OCI-LY1 (cell line): ENCODE measurements at regions not wholly inside any gene's neighbourhood (a gene's known extent, or its start where the extent isn't known, plus 50 kb on each side); places are given as distances from the start of the nearest gene placed in this dataset.

ENCODE experiments used
- H2AFZ ChIP-seq: fragments of 200-600 bp; sonication (generic), shearing (Covaris generic); 2 replicates; pipeline ENCODE4 v1.6.0; 2014; ENCODE audit warnings: antibody characterized with exemption, mild to moderate bottlenecking, low read length
- H3F3A ChIP-seq: fragments of 200-600 bp; sonication (generic), shearing (Covaris generic); 2 replicates; pipeline ENCODE4 v1.6.0; 2014; ENCODE audit warnings: mild to moderate bottlenecking, antibody characterized with exemption, low read length, moderate library complexity; ENCODE audit not compliant: insufficient read depth
- H3K27ac ChIP-seq: fragments of 200-600 bp; sonication (generic); 2 replicates; pipeline ENCODE4 v1.5.1; 2014; ENCODE audit warnings: low read length, mixed run types, mild to moderate bottlenecking, low read depth; ENCODE audit not compliant: poor library complexity, severe bottlenecking
- H3K27me3 ChIP-seq: fragments of 200-600 bp; sonication (generic); 2 replicates; pipeline ENCODE4 v1.6.0; 2014; ENCODE audit warnings: antibody characterized with exemption, mild to moderate bottlenecking, low read length, moderate library complexity; ENCODE audit not compliant: insufficient read depth
- H3K36me3 ChIP-seq: fragments of 200-600 bp; sonication (generic); 2 replicates; pipeline ENCODE4 v1.6.1; 2014; ENCODE audit warnings: mild to moderate bottlenecking, antibody characterized with exemption, low read length, moderate library complexity, mixed read lengths; ENCODE audit not compliant: insufficient read depth
- H3K4me1 ChIP-seq: fragments of 200-600 bp; sonication (generic); 2 replicates; pipeline ENCODE4 v1.5.1; 2014; ENCODE audit warnings: mild to moderate bottlenecking, low read length, moderate library complexity; ENCODE audit not compliant: insufficient read depth, severe bottlenecking
- H3K4me2 ChIP-seq: fragments of 200-600 bp; sonication (generic), shearing (Covaris generic); 2 replicates; pipeline ENCODE4 v1.6.1; 2014; ENCODE audit warnings: low read length
- H3K4me3 ChIP-seq: fragments of 200-600 bp; sonication (generic); 2 replicates; pipeline ENCODE4 v1.5.1; 2014; ENCODE audit warnings: low read length, low read depth, mild to moderate bottlenecking, mixed read lengths; ENCODE audit not compliant: poor library complexity, severe bottlenecking
- H3K79me2 ChIP-seq: fragments of 200-600 bp; shearing (Covaris generic); 2 replicates; pipeline ENCODE4 v1.6.1; 2016; ENCODE audit warnings: mixed run types, low read length, mixed read lengths; ENCODE audit not compliant: insufficient read depth
- H3K9ac ChIP-seq: fragments of 200-600 bp; sonication (generic), shearing (Covaris generic); 2 replicates; pipeline ENCODE4 v1.6.1; 2014; ENCODE audit warnings: mild to moderate bottlenecking, low read length, mixed read lengths
- H3K9me2 ChIP-seq: fragments of 200-600 bp; sonication (generic), shearing (Covaris generic); 2 replicates; pipeline ENCODE4 v1.6.1; 2014; ENCODE audit warnings: low read depth, mild to moderate bottlenecking, low read length, mixed read lengths
- H3K9me3 ChIP-seq: fragments of 200-600 bp; shearing (Covaris generic); 2 replicates; pipeline ENCODE4 v1.6.1; 2014; ENCODE audit warnings: low read length, mixed read lengths
- H4K20me1 ChIP-seq: fragments of 200-600 bp; sonication (generic), shearing (Covaris generic); 2 replicates; pipeline ENCODE4 v1.6.0; 2016; ENCODE audit warnings: mild to moderate bottlenecking, low read length; ENCODE audit not compliant: insufficient read depth
- CTCF ChIP-seq: fragments of 200-600 bp; sonication (generic), shearing (Covaris generic); IDR thresholded peaks from 2 replicates; pipeline ENCODE4 v1.5.1; 2017; ENCODE audit warnings: mild to moderate bottlenecking, antibody characterized with exemption, low read length, moderate library complexity, mixed read lengths
- EZH2 ChIP-seq: fragments of 200-600 bp; sonication (generic), shearing (Covaris generic); IDR thresholded peaks from 2 replicates; pipeline ENCODE4 v1.8.0; 2017; ENCODE audit warnings: borderline replicate concordance, mixed run types, mild to moderate bottlenecking, antibody characterized with exemption, low read length, moderate library complexity, mixed read lengths

GRCh38 chr1:181349512-181349911 is 133.8 kb upstream of the CACNA1E start:
- no peak for TF ChIP-seq EZH2
- TF ChIP-seq CTCF: no peak
- H3K9ac ChIP-seq: no peak overlapping the region
- no peak overlapping the region for H3K27ac ChIP-seq
- no peak overlapping the region for H2AFZ ChIP-seq
- H3K9me2 ChIP-seq: no peaks in the 10 kb centered on the region
- no peak overlapping the region for H3K4me2 ChIP-seq
- H3F3A ChIP-seq: no peaks in the 10 kb centered on the region
- H3K27me3 ChIP-seq: peaks cover 5% of the 10 kb centered on the region; the same call in 1 of the 2 replicates
- no peaks in the 10 kb centered on the region for H3K36me3 ChIP-seq
- H4K20me1 ChIP-seq: no peaks in the 10 kb centered on the region
- H3K9me3 ChIP-seq: no peaks in the 10 kb centered on the region
- H3K4me1 ChIP-seq: no peaks in the 10 kb centered on the region
- no peak overlapping the region for H3K4me3 ChIP-seq
- no peaks in the 10 kb centered on the region for H3K79me2 ChIP-seq

- Histone ChIP-seq H2AFZ (no peak overlapping the region), H3K27me3 (peaks cover 5% of the 10 kb centered on the region; the same call in 1 of the 2 replicates), H3F3A (no peaks in the 10 kb centered on the region)
These were observed 133.2 kb upstream of the CACNA1E start for GRCh38 chr1:181350131-181350530.

GRCh38 chr1:181351740-181352139 is 131.6 kb upstream of the CACNA1E start:
- Histone ChIP-seq H3K4me2 (no peak overlapping the region), H3K27me3 (peaks cover 5% of the 10 kb centered on the region; the same call in 1 of the 2 replicates), H3K4me3 (no peak overlapping the region), H2AFZ (no peak overlapping the region), H3K9me2 (no peaks in the 10 kb centered on the region), H3K79me2 (no peaks in the 10 kb centered on the region), H3K9me3 (no peaks in the 10 kb centered on the region), H3F3A (no peaks in the 10 kb centered on the region), H3K27ac (no peak overlapping the region), H3K9ac (no peak overlapping the region), H3K4me1 (no peaks in the 10 kb centered on the region), H3K36me3 (no peaks in the 10 kb centered on the region), H4K20me1 (no peaks in the 10 kb centered on the region)
- TF ChIP-seq CTCF (no peak), EZH2 (no peak)

More at GRCh38 chr1:181350131-181350530, 133.2 kb upstream of the CACNA1E start:
- H3K9ac ChIP-seq: no peak overlapping the region
- no peaks in the 10 kb centered on the region for H3K36me3 ChIP-seq
- H3K9me2 ChIP-seq: no peaks in the 10 kb centered on the region
- no peaks in the 10 kb centered on the region for H3K79me2 ChIP-seq
- H3K27ac ChIP-seq: no peak overlapping the region
- H3K4me2 ChIP-seq: no peak overlapping the region
- H3K4me1 ChIP-seq: no peaks in the 10 kb centered on the region
- H4K20me1 ChIP-seq: no peaks in the 10 kb centered on the region
- no peak for TF ChIP-seq EZH2
- H3K9me3 ChIP-seq: no peaks in the 10 kb centered on the region
- H3K4me3 ChIP-seq: no peak overlapping the region

DNA sequence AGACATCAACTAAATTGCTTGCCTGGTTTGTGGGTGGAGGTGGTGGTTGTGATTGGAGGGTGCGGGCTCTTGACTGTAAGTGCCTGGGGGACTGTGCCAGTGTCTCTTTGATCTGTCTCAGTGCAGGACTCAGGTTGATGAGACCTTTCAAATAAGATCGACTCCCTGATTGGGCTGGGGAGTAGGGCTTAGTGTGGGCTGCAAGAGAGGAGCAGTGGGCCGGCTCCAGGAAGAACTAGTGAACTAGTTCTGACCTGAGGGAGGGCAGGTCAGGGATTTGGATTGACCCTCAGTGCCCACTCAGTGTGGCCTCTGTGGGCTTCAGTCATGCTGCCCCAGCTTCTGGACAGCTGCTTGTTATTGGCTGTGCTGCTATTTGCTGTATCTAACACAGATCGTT is 130.6 kb upstream of the CACNA1E start:
- no peaks in the 10 kb centered on the region for H3K36me3 ChIP-seq
- no peak overlapping the region for H3K27ac ChIP-seq
- no peaks in the 10 kb centered on the region for H3K9me2 ChIP-seq
- no peaks in the 10 kb centered on the region for H4K20me1 ChIP-seq
- H3K9me3 ChIP-seq: no peaks in the 10 kb centered on the region
- H3K4me2 ChIP-seq: no peak overlapping the region
- H3K4me3 ChIP-seq: no peak overlapping the region
- no peaks in the 10 kb centered on the region for H3K79me2 ChIP-seq
- H3K9ac ChIP-seq: no peak overlapping the region
- no peak overlapping the region for H2AFZ ChIP-seq
- H3K4me1 ChIP-seq: no peaks in the 10 kb centered on the region
- no peaks in the 10 kb centered on the region for H3F3A ChIP-seq
- no peak for TF ChIP-seq EZH2
- no peak for TF ChIP-seq CTCF
- peaks cover 5% of the 10 kb centered on the region; the same call in 1 of the 2 replicates for H3K27me3 ChIP-seq
